Frontal cortex (tissue), 3 donors: ENCODE measurements at regions not wholly inside any gene's neighbourhood (a gene's known extent, or its start where the extent isn't known, plus 50 kb on each side); places are given as distances from the start of the nearest gene placed in this dataset.
"Not testable (repeated sequence)": the region's sequence is repeated elsewhere in the genome, so short reads cannot be mapped to it uniquely, and the experiment has no call there.

Experiments
- DNase-seq, 2 donors: peaks; one replicate each; pipeline ENCODE4 v3.0.0; 2012; ENCODE audit warnings: low spot score in 2 of 2
- FAIRE-seq: peaks from 2 replicates; lab custom pipeline; 2012; peaks lifted over from hg19 to GRCh38; lab: Jason Lieb, UNC
- donor health status: control.
- donor health status: control.
- donor health status: control.

DNA sequence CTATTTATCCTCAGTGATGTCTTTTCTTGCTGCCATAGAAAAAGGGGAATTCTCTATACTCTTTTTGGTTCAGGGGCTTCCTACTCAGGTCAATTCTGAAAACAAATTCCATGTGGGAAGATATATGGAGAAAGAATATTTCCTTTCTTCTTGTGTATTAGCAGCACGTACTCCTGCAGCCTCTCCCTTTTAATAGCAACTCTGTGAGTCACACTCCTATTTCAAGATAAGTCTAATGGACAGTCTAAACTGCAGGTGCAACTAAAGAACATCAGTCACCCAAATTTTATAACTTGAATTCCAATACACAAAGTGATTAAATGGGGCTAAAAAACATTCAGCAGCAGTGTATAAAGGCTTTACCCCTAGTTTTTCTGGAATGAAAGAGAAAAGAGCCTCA, 942.2 kb downstream of the CNTNAP5 start:
- DNase-seq (no peak), FAIRE-seq (no peak)

DNA sequence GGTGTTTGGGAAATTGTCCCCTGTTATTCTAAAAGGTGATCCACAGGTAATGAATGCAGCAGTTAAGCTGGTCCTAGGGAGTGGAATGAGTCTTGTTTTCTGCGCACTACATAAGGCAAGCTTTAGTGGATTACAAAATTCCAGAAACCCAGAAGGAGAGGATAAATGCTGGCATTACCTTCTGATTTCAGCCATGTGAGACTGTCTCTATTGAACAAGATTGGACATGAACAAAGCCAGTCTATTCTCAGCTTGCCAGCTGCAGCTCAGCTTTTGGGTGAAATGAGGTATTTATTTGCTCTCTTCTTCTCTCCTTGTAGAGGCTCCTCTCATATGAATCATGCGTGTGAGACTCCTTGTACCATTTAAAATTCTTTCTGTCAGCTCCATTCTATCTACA, 944.9 kb downstream of the CNTNAP5 start:
- DNase-seq (no peak), FAIRE-seq (no peak)

DNA sequence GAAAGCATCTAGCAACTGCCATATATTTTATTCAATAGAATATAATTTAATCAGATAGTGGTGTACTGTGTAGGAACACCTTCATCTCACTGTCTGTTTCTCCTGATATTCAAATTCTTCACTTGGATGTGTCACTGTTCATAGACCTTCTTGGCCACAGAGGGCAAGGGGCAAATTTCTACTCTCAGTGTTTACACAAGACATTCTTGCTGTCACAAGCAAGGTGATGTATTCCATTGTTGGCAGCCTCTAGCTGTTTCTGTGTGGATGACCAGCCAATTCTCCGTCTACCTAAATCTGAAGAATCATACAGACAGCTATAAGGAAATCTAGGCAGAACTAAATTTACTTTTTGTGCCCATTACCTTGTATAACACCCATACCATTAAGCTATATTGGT, 948.3 kb downstream of the CNTNAP5 start:
- DNase-seq (no peak), FAIRE-seq (no peak)

DNA sequence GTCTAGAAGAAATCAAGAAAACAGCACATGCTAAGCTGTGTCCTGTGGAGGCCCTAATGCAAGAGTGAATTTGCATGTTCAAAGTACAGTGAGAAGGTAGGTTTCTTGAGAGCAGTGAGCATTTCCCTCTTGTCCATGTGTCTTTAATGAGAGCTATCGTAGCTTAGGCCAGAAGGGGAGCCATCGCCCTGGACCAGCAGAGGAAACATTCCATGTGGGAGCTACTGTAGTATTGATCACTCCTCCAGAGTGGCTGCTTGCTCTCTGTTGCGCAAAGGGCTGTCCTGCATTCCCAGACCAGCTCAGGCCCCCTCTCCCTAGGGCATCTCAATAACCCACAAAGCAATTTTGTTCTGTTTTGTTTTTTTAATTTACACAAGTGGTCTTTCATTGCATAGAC, 950.1 kb downstream of the CNTNAP5 start:
- DNase-seq (no peak), FAIRE-seq (no peak)

DNA sequence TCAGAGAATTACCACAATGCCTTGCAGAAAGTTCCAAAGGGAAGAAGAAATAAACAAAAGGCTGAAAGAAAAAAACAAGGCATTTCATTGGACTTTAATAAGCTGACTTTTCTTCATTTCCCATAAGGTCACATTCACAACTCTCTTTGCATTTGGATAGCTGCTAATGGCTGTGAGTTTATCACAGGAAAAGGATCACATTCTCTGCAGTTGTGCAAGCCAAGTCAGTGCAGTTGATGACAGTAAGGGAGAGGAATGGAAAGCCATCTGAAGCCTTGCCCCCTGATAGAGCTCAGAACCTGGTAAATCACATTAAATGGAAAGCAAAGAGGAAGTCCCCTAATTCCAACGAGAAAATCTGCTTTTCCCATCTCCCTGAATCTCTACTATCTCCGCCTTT, 950.6 kb downstream of the CNTNAP5 start:
- no peak for FAIRE-seq

DNA sequence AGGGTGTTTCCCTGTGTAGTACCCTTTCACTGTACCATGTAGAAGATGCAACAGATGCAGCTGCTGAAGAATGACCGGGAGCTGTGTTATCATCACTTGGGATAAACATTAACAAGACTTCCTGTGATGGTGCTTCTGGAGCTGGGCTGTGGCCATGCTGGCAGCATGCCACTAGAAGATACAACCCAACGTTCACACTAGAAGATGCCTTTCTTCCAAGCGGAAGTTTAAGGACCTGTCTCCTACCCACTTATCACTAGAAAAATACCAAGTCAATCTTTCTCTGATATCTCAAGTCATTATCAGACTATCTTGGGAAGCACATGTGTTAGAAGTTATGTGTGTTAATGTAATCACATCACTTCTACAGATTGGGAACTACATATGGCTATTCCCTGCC, 953.5 kb downstream of the CNTNAP5 start:
- FAIRE-seq (no peak), DNase-seq (no peak)

More for the DNA sequence above, 950.6 kb downstream of the CNTNAP5 start:
- no peak for DNase-seq

DNA sequence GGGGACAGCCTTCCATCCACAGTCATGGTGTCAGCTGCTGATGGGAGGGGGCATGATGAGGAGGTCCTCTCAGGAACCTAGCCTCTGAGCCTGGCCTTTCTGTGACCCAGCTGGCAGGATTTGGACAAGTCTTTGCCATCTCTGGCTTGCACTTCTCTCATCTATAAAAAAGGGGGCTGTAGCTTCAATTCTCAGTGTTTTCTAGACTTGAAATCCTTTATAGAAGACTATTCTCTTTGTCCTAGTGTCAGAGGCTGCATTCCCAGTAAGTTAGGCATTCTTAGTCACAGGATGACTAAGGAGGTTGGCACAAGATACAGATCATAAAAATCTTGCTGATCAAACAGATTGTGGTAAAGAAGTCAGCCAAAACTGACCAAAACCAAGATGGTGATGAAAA, 958.5 kb downstream of the CNTNAP5 start:
- FAIRE-seq (no peak), DNase-seq (no peak)

DNA sequence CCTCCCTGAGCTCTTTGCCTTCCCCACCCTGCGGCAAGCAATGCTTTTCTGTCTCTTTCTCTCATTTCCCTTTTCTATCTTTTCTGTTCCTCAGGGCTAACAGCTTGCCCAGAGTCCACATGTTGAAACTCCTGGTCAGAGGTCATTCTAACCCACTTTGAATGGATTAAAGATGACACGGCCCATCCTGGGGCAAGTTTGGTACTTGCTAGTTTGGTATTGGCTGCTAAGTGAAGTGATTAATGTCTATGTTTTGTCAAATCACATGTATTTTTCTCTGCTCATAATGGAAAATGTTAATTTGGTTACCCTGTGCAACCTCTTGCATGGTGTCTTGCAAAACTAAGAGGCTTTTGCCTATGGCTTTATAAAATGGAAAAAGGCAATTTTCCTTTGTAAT, 960.2 kb downstream of the CNTNAP5 start:
- FAIRE-seq (no peak), DNase-seq (no peak)

DNA sequence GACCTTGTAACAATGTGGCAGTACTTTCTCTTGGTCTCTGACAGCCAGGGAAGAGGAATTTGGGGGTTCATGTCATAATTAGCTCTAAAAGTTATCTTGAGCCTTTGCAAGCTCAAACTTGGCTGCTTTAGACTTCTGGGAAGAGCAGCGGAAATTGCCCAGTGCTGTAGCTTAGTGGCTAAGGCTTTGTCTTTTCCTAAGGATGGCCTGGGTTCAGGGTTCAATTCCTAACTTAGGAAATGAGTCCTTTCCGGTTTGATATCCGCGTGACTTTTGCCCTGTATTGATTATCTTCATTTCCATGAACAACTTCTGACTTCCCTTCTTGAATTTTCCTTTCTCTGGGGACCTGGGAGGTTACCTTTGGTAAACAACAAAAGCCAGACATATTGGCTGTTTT, 961.0 kb downstream of the CNTNAP5 start:
- no peak for DNase-seq
- no peak for FAIRE-seq

DNA sequence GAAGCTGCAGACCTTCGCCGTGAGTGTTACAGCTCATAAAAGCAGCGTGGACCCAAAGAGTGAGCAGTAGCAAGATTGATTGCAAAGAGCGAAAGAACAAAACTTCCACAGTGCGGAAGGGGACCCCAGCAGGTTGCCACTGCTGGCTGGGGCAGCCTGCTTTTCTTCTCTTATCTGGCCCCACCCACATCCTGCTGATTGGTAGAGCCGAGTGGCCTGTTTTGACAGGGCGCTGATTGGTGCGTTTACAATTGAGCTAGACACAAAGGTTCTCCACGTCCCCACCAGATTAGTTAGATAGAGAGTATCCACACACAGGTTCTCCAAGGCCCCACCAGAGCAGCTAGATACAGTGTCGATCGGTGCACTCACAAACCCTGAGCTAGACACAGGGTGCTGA, 961.8 kb downstream of the CNTNAP5 start:
- not testable (repeated sequence) for DNase-seq, FAIRE-seq

DNA sequence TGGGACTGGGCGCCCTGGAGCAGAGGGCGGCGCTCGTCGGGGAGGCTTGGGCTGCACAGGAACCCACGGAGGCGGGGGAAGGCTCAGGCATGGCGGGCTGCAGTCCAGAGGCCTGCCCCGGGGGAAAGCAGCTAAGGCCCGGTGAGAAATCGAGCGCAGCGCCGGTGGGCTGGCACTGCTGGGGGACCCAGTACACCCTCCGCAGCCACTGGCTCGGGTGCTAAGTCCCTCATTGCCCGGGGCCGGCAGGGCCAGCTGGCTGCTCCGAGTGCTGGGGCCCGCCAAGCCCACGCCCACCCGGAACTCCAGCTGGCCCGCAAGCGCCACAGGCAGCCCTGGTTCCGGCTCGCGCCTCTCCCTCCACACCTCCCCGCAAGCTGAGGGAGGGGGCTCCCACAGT, 962.3 kb downstream of the CNTNAP5 start:
- not testable (repeated sequence) for FAIRE-seq

DNA sequence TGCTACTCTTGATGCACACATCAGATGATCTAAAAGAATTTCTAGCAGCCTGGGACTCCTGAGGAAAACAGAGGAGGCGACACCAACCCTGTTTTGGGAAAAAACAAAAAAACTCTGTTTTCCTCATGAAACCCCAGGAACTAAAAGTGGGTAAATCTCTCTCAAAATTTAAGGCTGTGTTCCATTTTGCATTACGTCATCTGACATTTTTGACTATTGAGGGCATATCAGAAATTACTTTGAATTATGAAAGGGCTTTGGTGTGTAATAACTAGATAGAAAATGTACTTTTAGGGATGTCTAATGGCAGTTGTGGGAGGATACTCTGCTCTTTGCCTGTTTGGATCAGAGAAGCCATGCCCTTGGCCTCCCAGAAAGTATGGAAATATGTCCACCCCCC, 963.0 kb downstream of the CNTNAP5 start:
- DNase-seq, result no peak
- no peak for FAIRE-seq

More for the DNA sequence above, 962.3 kb downstream of the CNTNAP5 start:
- DNase-seq, result not testable (repeated sequence)

DNA sequence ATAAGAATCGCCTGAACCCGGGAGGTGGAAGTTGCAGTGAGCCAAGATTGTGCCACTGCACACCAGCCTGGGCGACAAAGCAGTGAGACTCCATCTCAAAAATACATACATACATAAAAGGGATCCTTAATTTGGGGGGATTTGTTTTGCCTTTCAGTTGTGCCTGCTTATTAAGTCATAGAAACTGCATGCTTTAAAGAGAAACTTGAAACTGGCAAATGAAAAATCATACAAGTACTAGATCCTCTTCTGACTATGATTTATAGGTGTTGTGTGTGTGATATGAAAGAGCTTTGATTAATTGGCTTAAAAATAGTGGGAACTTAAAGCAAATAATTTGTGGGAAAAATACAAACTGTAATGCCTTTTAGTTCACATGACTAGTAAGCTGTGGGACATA, 963.7 kb downstream of the CNTNAP5 start:
- no peak for FAIRE-seq
- no peak for DNase-seq

DNA sequence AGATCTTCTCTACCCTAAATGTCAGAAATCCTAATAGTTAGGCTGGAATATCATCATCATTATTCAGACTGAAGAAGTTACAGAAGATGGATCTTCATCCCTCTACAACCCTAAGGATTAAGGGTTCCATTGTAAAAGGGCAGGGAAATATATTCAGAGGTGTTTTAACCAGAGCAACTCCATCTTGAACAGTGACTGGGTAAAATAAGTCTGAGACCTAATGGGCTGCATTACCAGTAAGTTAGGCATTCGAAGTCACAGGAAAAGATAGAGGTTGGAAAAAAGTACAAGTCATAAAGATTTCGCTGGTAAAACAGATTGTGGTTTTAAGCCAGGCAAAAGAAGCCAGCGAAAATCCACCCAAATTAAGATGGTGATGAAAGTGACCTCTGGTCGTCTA, 968.7 kb downstream of the CNTNAP5 start:
- FAIRE-seq (no peak), DNase-seq (no peak)

DNA sequence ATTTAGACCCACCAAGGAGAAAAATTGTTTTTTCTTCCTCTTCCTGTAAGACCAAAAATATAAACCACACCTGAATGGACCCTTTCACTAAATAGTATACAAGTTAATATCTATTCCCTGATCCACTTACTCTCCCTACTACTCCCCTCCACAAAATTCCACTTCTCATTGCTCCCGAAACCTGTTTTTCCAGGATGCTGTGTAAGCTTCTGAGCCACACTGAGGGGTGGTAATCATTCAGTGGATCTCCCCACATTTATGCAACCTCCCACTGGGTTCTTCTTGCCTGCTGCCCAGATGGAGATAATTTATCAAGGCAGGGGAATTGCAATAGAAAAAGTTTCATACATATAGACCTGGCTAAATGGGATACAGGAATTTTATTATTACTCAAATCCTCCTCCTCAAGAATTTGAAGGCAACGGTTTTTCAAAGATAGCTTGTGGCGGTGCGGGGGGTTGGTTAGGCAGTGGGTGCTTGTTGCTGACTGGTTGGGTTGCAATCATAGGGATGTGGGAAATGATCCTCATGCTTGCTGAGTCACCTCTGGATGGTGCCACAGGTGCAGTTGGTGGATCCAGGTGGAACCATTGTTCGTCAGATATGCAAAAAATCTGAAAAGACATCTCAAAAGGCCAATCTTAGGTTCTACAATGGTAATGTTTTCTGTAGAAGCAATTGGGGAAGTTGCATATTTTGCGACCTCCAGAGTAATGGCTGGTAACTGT, 970.3 kb downstream of the CNTNAP5 start:
- DNase-seq (no peak), FAIRE-seq (no peak)

DNA sequence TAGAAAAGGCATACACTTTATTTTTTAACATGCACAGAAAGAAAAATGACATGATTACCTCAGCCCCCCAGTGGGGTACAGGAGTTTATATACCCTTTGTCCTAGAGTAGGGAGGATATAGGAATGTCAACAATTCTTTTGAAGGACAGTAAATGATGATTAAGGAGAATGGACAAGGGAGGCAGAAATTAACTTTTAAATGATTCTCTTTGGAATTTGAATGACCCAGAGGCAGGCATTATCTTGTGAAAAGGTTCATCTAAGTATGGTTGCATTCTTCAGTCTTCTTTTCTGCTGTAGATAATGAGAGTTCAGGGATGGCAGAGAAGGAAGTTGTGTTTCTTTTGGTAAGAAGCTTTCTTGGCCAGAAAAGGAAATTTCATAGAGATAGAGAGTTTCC, 971.3 kb downstream of the CNTNAP5 start:
- FAIRE-seq (no peak), DNase-seq (no peak)

DNA sequence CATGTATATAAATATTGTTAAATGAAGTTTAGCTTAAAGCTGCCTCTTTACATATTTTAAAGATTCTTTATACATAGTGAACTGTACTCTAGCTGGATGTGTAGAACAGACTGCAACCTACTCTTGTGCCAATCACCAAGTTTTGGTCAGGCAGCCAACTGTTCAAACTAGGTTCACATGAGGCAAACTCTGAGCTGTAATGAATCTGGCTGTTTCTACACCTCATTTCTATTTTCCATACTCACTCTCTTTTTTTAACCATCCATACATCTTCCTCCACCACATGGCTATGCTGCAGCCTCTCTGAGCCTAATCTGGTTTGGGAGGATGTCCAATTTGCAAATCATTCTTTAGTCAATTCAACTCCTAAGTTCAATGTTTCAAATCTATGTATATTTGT, 974.8 kb downstream of the CNTNAP5 start:
- no peak for FAIRE-seq
- DNase-seq, result no peak

DNA sequence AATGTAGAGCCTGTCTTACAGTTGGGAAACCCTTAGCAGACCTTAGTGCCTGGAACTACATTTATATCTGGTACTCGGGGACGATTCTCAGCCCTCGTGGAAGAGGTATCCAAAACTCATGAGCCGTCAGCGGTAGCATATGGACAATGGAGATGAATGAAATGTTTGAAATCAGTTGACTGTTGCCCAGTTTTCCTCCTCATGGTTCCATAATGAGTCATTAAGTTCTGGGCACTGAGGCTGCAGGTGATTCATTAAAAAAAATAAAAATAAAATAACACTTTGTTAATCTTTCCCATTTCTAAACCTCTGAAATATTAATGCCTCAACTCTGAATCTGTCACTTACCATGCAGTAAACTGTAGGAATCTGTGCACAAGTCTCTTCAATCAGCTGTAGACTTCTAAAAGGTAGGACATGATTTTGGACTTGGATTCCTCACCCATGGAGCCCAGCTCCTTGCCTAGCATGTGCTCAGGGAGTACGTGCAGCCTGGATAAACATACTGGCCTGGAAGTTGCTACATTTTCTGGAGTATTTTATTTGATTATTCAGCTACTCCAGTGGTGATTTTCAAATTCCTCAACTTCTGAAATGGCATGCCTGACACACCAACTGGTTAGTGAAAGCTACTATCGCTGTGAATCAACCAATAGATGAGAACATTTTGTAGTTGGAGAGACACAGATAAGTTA, 979.2 kb downstream of the CNTNAP5 start:
- no peak for FAIRE-seq
- DNase-seq, result no peak

DNA sequence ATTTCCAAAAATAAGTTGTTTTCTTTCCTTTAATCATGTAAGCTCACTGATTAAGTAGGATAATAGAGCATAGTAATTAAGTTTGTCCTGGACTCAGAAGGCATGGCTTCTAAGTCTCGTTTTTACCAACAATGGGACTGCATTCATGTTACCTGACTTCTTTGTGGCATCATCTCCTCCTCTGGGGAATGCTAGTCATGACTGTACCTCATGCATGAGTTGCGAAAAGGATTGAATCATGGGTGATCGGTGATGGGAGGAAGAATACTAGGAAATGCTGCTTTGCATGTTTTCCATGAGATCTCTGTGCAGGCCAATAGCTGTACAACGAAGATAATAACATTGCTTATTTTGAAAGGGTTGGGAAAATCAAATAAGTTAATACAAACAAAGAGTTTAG, 981.6 kb downstream of the CNTNAP5 start:
- DNase-seq (no peak), FAIRE-seq (no peak)

DNA sequence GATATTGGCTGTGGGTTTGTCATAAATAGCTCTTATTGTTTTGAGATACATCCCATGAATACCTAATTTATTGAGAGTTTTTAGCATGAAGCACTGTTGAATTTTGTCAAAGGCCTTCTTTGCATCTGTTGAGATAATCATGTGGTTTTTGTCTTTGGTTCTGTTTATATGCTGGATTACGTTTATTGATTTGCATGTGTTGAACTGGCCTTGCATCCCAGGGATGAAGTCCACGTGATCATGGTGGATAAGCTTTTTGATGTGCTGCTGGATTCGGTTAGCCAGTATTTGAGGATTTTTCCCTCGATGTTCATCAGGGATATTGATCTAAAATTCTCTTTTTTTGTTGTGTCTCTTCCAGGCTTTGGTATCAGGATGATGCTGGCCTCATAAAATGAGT, 1003.6 kb downstream of the CNTNAP5 start:
- FAIRE-seq, result not testable (repeated sequence)

DNA sequence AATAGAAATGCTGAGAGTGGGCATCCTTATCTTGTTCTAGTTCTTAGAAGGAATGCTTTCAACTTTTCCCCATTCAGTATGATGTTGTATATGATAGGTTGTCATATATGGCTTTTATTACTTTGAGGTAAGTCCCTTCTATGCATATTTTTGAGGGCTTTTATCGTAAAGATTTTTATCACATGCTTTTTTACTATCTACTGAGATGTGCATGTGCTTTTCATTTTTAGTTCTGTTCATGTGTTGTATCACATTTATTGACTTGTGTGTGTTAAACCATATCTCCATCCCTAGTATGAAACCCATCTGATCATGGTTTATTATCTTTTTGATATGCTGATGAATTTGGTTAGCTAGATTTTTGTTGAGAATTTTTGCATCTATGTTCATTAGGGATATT, 1008.8 kb downstream of the CNTNAP5 start:
- no peak for FAIRE-seq

More for the DNA sequence above, 1003.6 kb downstream of the CNTNAP5 start:
- not testable (repeated sequence) for DNase-seq

More for the DNA sequence above, 1008.8 kb downstream of the CNTNAP5 start:
- no peak for DNase-seq
